NCI-H1417 (cell line): ENCODE measurements at regions not wholly inside any gene's neighbourhood (a gene's known extent, or its start where the extent isn't known, plus 50 kb on each side); places are given as distances from the start of the nearest gene placed in this dataset.
A peak's percentile ranks its signal among the peaks of the same experiment; 100 is the strongest.

Source experiments
- DNase-seq, 3 experiments: peaks; one replicate each; lab custom pipeline; 2025; lab: John Stamatoyannopoulos, UW

DNA sequence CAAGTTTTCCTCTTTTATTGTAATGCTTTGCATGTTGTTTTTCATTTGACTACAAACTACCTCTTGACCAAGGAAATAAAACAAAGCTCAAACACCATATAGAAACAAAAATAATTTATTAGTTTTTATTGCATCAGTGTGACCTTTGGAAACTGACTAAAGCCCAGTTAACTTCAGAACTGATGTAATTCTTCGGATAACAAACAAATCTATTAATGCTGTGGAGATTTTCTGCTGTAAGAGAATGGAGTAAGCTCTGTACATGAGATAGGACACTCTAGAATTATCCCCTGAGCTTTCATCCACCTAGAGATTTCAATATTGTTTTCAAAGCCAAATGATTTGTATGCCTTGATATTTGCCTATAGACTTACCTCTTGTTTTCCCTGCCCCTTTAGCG, 154.0 kb upstream of the KCNK2 start:
- no peak for DNase-seq

DNA sequence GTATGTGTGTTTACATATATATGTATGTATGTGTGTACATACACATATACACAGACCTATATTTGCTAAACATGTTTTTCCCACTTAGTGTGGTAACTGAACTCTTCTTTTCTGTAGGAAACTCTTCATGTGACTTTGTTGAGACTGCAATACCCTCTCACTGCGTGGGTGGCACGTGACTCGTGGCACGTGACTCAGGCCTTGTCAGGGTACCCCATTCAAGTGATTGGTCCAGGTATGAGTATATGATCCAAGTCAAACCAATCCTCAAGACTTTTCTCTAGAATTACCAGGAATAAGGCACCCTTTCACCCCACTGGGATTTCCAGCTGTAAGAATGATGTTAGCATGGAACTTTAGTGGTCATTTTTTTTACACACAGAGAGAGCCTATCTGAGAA, 149.2 kb upstream of the KCNK2 start:
- no peak for DNase-seq

DNA sequence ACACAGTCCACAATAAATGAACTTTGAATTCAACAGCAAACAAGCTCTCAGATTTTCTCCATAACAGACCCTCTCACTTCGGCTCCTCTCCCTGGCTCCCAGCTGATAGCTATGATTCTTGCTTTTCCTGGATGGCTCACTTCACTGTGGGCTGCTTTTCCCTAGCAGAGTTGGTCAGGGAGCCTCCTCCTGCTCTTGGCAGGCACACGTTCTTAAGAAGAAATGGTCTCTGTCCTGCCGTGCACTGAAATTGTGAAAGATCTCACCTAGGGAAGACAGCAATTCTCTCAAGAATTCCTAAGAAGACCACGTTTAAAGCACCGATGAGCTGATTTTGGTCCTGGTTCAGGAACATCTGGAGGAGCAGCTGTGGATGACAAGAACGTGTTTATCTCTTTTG, 148.5 kb upstream of the KCNK2 start:
- DNase-seq, result no peak

DNA sequence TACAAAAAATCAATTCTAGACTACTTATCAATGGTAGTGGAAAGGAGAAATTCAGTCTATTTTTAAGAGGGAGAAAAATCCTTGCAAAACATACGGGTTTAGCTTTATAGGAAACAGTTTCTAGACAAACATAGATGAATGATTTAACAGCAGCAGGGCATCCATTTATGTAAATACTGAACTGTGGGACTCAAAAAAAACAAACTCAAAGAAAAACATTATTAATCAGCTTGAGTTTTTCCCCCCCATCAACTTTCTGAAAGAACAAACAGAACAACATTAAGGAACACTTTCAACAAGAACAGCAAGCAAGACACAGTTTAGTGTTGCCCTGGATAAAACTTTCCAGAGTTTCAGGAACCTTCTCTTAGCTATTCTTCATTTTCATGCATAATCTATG, 147.3 kb upstream of the KCNK2 start:
- no peak for DNase-seq

DNA sequence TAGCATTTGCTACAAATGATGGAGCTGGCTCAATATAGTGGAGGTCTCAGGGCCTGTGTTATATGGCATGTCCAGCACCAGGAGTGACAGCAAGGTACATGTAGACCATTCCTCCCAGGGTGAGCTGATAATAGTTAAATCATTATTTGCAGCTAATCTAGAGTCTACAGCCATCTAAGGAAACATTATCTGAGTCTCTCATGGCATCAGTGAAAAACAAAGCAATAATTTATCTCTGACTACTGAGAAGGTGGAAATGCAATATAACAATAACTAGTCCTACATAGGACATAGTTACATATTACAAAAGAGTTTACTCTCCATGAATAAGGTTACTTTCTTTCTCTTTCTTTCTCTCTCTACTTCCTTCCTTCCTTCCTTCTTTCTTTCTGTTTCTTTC, 143.4 kb upstream of the KCNK2 start:
- no peak for DNase-seq

DNA sequence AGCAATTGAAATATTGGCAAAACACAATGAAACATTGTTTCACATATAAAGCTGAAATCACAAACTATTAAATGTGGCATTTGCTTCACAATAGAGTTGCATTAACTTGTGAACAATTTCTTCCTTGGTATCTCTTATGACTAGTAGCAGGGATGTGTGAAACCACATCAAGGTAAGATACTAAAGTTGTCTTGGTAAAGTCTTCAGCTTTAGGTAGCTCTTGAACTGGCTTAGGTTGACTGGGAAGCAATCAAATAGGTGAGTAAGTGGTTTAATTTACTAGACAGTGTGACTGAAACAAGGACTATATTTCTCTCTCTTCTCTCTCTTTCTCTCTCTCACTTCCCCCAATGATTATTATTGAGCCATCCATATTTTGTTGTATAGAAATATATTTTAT, 141.5 kb upstream of the KCNK2 start:
- no peak for DNase-seq

DNA sequence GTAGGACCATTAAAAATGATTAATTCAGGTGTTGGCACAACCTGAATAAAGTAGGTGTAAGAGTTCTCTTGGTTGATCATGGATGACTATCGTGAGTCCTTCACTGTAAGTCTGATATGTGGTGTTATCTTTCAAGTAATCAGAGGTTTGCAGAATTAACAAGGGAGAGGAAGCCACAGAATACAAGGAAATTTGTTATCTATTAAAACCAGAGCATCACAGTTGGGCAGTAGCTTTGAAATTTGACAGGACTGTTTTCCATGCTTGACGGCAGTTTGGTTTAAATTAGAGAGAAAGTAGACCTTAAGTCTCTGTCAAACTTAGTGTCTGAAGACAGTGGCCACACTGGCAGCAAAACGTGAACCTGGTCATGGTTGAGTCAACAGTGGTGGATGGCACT, 139.5 kb upstream of the KCNK2 start:
- no peak for DNase-seq

DNA sequence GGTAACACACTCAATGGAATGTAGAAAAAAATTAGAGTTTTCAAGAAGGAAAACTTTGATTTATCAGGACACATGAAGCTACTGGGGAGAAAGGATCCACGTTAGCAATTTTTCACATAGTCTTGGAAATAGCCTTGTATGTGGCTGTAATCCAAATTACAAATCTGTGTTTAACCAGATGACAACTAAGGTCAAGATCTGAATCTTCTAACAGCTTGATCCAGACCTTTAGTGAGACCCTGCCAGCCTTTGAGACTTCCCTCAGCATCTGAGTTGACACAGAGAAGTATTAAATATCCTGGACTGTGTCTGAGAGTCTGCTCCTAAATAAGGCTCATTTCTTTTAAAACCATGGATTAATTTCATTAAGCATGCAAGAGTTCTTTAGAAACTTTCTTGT, 135.9 kb upstream of the KCNK2 start:
- DNase-seq, result no peak

DNA sequence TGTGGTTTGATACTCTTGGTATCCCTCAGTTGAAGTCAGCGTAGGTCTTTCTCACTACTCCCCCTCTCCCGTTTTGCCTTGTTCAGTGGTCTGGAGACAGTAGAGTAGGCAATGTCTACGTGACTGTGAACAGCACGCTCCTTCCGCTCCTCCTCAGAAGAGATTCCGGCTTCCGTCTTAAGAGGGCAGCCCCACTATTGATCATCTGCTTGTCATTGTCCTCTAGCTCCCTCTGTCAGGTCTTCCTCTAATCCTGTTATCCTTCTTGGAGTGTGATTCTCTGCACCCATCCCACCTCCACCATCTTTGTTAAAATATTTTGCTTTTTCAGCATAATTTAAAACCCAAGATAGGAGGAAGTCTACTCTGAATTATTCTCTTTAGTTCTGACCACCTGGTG, 129.9 kb upstream of the KCNK2 start:
- no peak for DNase-seq

DNA sequence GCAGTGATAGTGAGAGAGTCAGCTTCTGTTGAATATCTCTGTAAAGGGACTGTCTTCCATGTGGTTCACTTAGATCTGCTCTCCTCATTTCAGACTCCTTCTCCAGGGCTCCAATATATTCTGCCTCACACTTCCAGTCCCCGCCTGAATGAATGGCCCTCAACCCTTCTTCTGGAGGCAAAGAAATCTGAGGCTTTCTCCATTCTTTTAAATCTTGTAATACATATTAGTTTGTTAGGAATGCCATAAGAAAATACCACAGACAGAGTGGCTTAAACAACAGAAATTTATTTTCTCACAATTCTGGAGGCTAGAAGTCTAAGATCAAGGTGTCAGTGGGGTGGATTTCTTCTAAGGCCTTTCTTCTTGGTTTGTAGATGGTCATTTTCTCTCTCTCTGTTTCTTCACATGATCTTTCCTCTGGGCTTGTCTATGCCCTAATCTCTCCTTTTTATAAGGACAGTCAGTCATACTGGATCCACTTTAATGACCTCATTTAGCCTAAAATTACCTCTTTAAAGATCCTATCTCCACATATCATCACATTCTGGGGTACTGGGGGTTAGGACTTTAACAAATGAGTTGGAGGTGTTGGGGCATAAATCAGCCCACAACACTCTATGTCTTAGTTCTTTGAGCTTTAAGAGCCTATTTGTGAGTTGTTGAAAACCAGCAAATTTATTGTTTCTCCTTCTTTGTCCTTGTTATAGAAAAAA, 128.5 kb upstream of the KCNK2 start:
- no peak for DNase-seq

DNA sequence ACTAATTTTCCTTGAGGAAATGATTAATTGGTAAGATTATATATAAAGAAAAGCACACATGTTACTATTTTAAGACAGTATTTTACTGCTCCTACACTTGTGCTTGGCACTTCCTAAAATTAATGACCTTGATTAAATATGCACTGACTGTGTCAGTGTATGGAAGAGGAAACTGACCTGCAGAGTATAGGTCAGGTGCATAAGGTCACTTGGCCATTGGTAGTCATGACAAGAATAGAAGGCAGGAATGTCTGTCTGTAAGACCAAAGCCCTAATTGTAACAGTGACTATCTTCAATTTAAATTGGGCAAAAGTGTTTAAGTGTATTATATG, 128.0 kb upstream of the KCNK2 start:
- peak in 1 of 3 experiments; percentile 11 for DNase-seq

DNA sequence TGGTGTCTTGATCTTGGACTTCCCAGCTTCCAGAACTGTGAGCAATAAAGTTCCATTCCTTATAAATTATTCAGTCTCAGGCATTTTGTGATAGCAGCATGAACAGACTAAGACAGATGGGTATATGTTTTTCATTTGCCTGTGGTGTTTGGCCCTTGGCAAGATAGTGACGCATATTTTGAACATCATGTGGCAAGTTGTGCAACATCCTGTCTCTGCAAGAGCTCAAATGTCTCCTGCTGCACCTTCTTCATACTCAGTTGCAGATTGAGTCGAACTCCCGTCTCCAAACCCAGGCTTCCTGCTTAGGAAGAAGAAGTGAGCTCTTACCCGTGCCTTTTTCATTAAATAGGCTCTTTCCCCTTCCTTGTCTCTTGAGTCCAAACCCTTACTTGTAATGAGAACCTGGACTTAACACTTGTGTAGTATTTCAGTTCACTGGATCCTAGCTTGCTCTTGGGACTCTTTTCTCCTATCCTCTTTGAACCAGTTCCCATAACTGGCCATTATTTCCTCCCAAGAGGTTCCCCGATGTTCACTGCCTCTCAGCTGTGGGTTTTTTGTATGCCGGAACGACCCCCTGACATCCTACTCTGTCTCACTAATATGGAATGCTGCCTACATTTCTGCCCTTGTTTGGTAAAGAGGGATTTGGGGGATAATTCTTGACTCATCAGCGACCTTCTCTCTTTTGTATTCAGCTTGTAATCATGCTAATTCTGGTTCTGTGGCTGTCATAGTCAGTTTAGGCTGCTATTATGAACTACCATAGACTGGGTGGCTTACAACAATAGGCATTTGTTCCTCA, 125.0 kb upstream of the KCNK2 start:
- no peak for DNase-seq

DNA sequence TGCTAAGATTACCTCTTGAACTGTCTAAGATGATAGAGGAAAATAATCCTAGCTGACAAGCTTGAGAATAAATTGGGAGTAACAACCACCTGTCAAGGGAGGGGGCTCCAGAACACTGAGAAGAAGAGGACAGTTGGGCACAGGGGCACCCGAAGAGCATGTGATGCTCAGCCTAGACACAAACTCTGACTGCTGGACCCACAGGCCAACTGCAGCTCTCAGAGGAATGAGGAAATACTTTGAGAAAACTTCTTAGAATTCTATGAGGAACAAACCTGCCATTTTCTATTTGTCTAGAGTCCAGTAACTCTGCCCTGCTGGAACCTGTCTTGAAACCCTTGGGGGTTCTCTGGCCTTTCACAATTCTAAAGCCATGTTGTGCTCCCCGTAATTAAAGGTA, 124.1 kb upstream of the KCNK2 start:
- DNase-seq, result no peak

DNA sequence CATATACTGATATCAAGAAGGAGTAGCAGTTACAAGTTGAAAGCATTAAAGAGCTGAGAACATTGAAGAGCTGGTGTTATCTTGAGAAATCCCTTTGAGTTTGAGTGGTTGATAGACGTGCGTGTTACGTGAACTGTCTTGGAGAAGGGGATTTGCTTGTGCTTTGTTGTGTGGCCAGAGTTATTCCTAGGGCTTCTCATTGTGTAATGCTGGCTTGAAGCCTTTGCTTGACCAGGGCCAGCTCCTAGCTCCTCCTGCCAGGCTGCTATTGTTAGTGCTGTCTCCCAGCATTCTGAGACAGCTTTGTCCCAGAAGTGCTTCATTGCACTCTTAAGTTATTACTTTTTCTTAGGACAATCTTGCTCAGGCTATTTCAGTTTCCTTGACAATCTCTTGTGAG, 116.2 kb upstream of the KCNK2 start:
- no peak for DNase-seq

DNA sequence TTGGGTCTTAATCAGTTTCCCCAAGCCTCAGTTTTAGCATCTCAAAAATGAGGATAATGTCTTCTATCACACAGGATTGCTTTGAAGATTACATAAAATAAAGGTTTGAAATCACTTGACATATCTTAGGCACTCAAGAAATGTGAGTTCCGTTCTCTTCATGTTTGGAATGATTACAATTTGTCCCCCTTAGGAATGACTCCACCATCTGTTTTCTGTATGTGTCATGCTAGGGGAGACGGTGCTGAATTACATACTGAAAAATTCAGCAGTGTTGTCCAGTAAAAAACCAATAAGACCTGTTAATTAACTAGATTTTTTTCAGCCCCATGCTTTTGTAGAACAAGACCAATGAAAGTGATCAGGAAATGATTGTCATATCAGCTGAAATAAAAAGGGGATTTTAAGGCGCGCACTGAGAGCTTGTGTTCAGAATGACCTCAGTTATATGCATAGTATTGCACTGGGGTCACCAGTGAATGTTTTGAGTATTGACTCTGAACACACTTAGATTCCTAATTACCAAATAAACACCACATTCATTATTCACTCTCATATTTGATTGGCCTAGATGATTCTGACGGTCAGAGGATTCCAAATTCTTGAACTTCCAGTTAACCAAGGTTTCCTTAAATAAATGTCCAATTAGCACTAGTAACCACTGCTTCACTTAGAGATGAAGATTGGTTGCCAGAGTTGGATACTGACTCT, 114.5 kb upstream of the KCNK2 start:
- DNase-seq, result no peak

DNA sequence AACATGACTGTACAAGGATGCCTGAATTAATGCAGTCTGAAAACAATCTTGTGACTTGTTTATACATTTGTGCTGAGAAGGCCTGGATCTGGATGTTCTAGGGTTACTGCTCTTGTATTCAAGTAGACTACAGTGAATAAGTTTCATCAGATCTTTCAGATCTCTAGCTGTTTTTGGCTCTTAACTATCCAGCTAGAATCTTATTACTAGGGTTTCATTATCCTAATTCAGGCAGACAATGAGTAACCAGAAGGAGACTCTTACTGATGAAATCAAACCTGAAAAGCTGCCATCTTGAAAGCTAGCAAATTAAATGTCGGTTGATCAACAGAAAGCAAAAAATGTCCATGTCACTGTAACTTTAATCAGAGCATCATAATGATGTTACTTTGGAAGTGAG, 112.5 kb upstream of the KCNK2 start:
- no peak for DNase-seq

DNA sequence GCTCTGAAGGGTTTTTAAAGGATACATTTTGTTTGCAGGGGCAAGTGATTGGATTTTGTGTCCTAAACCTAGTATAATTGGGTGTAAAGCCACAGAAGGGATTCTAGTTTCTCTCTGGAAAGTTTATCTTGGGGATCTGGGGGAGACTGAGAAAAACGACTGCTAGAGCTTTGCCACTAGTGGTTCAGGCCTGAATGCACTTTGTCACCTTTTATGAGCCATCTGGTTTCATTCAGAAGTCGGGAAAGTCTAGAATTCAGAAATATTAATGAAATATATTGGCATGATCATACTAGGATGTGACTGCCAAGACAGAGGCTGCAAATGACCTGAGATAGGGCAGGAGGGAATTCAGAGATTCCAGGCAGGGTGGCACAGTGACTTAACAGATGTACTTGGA, 111.5 kb upstream of the KCNK2 start:
- no peak for DNase-seq

DNA sequence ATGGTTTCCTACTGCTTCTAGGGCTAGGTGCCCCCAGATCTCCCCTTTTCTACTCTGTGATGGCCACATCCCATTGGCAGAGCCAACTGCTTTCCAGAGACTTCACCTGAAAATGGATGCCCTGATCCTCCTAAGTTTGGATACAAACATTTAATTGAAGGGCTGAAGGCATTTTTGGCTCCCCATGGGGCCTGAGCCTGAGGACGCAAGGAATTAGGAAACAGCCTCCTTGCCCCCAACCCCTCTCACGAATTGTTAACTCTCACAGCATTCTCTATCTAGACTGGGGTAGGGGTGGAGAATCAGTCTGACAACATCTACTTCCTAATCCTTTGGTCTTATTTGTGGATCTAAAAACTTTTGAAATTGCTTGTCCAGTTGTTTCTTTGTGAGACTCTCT, 108.5 kb upstream of the KCNK2 start:
- no peak for DNase-seq

DNA sequence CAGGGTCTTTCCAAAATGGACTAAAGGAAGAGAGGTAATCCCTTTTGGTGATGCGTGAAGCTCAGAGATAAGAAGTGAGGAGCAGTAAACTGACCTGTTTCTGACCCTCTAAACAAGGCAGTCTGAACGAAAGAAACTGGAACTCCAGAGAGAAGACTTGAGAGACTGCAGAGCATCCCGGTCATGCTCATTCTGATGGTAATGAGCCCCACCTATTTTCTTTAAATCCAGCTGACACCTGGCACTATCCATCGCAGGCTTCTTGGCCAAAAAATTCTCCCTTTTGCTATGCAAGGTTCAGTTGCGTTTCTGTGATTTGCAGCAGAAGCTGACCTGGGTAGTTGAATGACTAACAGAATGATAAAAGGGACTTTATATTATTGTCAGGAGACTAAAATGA, 105.9 kb upstream of the KCNK2 start:
- no peak for DNase-seq

DNA sequence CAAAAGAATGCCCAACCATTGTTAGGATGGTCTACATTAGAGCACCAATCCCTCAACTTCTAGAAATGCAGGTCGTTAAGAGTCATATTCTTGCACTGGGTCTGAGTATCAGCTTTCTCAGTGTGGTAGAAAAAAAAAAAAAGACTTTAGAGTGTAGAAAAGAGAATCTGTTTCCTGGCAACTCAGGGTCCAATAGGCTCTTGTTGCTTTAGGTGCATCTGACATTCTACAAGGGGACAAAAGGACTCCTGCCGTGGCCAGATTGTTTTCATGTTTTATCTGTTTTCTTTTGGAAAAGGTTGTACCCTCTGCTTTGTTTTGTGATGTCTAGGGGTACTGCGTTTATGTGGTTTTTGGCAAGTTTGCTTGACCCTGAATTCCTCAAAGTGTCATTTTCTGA, 105.4 kb upstream of the KCNK2 start:
- peak in 2 of 3 experiments; percentile 2 to 60 for DNase-seq

DNA sequence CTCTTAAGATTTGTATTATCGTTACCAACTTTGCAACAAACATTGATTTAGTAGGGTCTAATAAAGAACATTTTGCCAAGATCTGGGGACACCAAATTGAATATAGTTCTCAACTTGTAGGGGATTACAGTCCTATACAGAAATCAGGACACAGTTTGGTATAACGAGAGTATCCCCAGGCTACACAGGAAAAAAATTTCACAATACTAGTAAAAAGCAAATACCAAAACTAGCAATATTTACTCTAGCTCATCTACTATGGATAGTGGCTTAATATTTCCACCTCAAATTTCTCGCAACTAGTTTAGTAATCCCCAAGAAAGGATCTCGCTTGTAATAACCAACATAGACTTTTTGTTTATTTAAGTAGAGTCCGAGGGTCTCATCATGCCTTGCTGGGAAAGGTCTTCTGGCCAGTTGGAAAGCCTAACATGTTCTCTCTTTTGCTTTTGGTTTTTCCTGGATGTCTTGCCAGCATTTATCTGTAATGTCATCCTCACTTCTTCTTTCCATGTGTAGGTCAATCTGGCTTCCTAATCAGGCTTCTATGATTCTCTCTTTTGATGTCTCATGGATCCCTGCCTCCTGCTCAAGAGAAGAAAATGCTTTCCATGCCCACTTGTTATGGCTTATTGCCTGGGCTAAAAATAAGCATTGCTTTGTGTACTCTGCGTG, 104.7 kb upstream of the KCNK2 start:
- DNase-seq, result no peak

DNA sequence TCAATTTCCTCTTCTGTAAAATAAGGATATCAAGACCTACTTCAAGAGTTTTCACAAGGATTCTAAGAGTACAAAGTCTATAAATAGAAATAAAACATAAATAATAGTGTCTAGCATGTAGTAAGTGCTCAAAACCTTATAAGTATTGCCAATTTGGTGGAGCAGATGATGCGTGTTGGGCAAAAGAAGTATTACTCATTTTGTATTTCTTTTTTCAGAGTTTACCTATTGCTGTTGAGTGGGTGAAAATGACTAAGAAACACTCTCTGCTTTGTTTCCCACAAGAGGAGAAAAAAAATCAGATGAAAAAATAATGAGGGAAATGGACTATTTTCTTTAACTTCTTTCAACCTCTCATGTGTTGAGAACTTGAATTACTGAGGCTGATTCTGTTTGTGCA, 103.3 kb upstream of the KCNK2 start:
- DNase-seq, result no peak

DNA sequence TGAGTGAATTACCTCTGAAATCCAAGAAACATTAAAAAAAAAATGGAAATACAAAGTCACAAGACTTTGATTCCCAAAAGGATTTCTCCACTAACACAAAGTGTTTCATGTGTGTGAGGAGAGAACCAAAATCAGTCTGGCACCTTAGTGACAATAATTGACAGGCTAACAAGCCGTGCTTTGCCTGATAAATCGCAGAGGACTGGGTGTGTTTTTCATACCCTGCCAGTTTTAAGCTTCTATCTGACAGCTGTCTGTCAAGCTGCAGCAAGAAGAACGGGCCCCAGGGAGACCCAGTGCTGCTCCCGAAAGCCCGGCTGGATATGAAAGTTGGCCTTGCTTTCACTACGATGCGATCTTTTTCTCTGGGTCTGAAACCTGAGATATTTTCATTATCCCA, 101.6 kb upstream of the KCNK2 start:
- no peak for DNase-seq
